C4-2B (cell line): ENCODE measurements at regions not wholly inside any gene's neighbourhood (a gene's known extent, or its start where the extent isn't known, plus 50 kb on each side); places are given as distances from the start of the nearest gene placed in this dataset.

Experiments used
- ZFX ChIP-seq: fragments of 450-650 bp; IDR thresholded peaks from 2 replicates; pipeline ENCODE4 v1.6.1; 2017
- TF ChIP-seq, protein P1 (sequence below): fragments of 450-650 bp; conservative IDR thresholded peaks from 2 replicates; pipeline ENCODE4 v1.5.1; 2017; ENCODE audit warnings: mild to moderate bottlenecking

DNA sequence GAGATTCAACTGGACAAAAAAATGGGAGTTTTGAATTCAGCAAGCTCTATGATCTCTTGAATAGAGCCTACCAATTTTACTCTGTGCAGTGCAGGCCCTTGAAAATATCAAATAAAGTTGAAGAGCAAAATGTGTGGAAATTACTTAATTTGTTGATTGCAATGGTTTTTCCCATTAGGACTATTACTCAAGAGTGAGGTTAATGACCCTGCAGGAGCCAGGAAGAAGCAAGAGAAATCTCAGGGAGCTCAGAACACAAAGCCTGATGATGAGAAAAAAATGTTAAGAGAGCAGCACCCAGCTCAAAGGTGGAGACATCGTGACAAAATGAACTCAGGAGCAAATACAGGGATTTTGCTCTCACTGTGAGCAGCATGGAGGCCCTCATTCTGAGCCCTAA, 337.6 kb upstream of the TRIB2 start:
- TF ChIP-seq, protein P1, sequence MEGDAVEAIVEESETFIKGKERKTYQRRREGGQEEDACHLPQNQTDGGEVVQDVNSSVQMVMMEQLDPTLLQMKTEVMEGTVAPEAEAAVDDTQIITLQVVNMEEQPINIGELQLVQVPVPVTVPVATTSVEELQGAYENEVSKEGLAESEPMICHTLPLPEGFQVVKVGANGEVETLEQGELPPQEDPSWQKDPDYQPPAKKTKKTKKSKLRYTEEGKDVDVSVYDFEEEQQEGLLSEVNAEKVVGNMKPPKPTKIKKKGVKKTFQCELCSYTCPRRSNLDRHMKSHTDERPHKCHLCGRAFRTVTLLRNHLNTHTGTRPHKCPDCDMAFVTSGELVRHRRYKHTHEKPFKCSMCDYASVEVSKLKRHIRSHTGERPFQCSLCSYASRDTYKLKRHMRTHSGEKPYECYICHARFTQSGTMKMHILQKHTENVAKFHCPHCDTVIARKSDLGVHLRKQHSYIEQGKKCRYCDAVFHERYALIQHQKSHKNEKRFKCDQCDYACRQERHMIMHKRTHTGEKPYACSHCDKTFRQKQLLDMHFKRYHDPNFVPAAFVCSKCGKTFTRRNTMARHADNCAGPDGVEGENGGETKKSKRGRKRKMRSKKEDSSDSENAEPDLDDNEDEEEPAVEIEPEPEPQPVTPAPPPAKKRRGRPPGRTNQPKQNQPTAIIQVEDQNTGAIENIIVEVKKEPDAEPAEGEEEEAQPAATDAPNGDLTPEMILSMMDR, result no peak
- TF ChIP-seq ZFX, result no peak
